H1 (cell line): ENCODE measurements at regions not wholly inside any gene's neighbourhood (a gene's known extent, or its start where the extent isn't known, plus 50 kb on each side); places are given as distances from the start of the nearest gene placed in this dataset.

Experiments used
- HDAC6 ChIP-seq: IDR thresholded peaks from one replicate; pipeline ENCODE4 v1.7.1; 2012; ENCODE audit warnings: low read depth, mild to moderate bottlenecking, inconsistent platforms, low read length, moderate library complexity
- JUN ChIP-seq: IDR thresholded peaks from 2 replicates; pipeline ENCODE4 v1.6.1; 2011; ENCODE audit warnings: low read depth, mild to moderate bottlenecking, improper control_type of control experiment, low read length

- TF ChIP-seq HDAC6 (no peak), JUN (no peak)
- TF ChIP-seq, all 59 proteins: peak for 0
These were observed 55.3 kb upstream of the TMCC3 start (continued) for GRCh38 chr12:94705676-94706075.
